CD14-positive monocyte (primary cell): ENCODE measurements at regions not wholly inside any gene's neighbourhood (a gene's known extent, or its start where the extent isn't known, plus 50 kb on each side); places are given as distances from the start of the nearest gene placed in this dataset.

Experiments used
- DNase-seq, 3 donors: peaks; one replicate each; pipeline ENCODE4 v3.0.0-alpha.2; 2011 to 2022
- H2AFZ ChIP-seq: 2 replicates; pipeline ENCODE4 v1.6.0; 2012; ENCODE audit warnings: mild to moderate bottlenecking, low read depth, low read length, inconsistent platforms; ENCODE audit not compliant: insufficient read depth, poor library complexity, severe bottlenecking
- H3K27ac ChIP-seq, 2 donors: 1 replicate in 1 of 2; 2 replicates in 1 of 2; pipeline ENCODE4 v1.5.1; 2012 to 2013; ENCODE audit warnings: low read length in 2 of 2, control low read depth in 1 of 2, inconsistent platforms in 1 of 2, low read depth in 1 of 2, mild to moderate bottlenecking in 1 of 2
- H3K27me3 ChIP-seq, 2 donors: one replicate each; pipeline versions ENCODE4 v1.6.0 to v1.6.1; 2011 to 2013; ENCODE audit warnings: low read length in 2 of 2; ENCODE audit not compliant: control insufficient read depth in 2 of 2, insufficient read depth in 2 of 2
- H3K36me3 ChIP-seq, 2 donors: replicated peaks in 1 of 2; 1 replicate in 1 of 2; 2 replicates in 1 of 2; pipeline versions ENCODE4 v1.5.1 to v1.6.1; 2012 to 2013; ENCODE audit warnings: low read length in 2 of 2, control low read depth in 1 of 2, inconsistent platforms in 1 of 2, mild to moderate bottlenecking in 1 of 2; ENCODE audit not compliant: insufficient read depth in 2 of 2, control insufficient read depth in 1 of 2
- H3K4me1 ChIP-seq, 2 donors: 1 replicate in 1 of 2; 2 replicates in 1 of 2; pipeline versions ENCODE4 v1.5.1 to v1.6.1; 2012 to 2013; ENCODE audit warnings: low read length in 2 of 2, control low read depth in 1 of 2, inconsistent platforms in 1 of 2, mild to moderate bottlenecking in 1 of 2, moderate library complexity in 1 of 2; ENCODE audit not compliant: insufficient read depth in 2 of 2, control insufficient read depth in 1 of 2
- H3K4me2 ChIP-seq: replicated peaks from 2 replicates; pipeline ENCODE3; 2012; ENCODE audit warnings: low read length, moderate library complexity, mild to moderate bottlenecking; ENCODE audit not compliant: poor library complexity, severe bottlenecking; ENCODE audit errors: extremely low read depth
- H3K4me3 ChIP-seq, 3 experiments: fragments of 200-600 bp in 1 of 3; sonication (generic) in 1 of 3; replicated peaks in 1 of 3; 1 replicate in 2 of 3; 2 replicates in 1 of 3; pipeline ENCODE4 v1.5.1; 2011 to 2013; ENCODE audit warnings: low read length in 3 of 3, mild to moderate bottlenecking in 3 of 3, control low read depth in 2 of 3, low read depth in 2 of 3, inconsistent platforms in 1 of 3, moderate library complexity in 1 of 3
- H3K79me2 ChIP-seq: 2 replicates; pipeline ENCODE4 v1.6.0; 2012; ENCODE audit warnings: mild to moderate bottlenecking, control low read depth, inconsistent platforms, low read length, moderate library complexity; ENCODE audit not compliant: insufficient read depth
- H3K9ac ChIP-seq: 2 replicates; pipeline ENCODE4 v1.6.0; 2017; ENCODE audit warnings: low read length, mild to moderate bottlenecking; ENCODE audit not compliant: insufficient read depth, poor library complexity, severe bottlenecking
- H3K9me3 ChIP-seq, 2 donors: replicated peaks in 1 of 2; 1 replicate in 1 of 2; 2 replicates in 1 of 2; pipeline versions ENCODE4 v1.5.1 to v1.6.1; 2012 to 2013; ENCODE audit warnings: low read length in 2 of 2, control low read depth in 1 of 2; ENCODE audit not compliant: control insufficient read depth in 1 of 2, insufficient read depth in 1 of 2
- H4K20me1 ChIP-seq: 2 replicates; pipeline ENCODE4 v1.6.0; 2012; ENCODE audit warnings: mild to moderate bottlenecking, low read length, control low read depth, moderate library complexity; ENCODE audit not compliant: insufficient read depth
- H3K27ac Mint-ChIP-seq, 7 donors: one replicate each; pipeline ENCODE4 v1.8.0; 2020; ENCODE audit warnings: mild to moderate bottlenecking in 7 of 7, mixed read lengths in 7 of 7, moderate library complexity in 6 of 7, inconsistent platforms in 2 of 7
- H3K27me3 Mint-ChIP-seq, 3 donors: one replicate each; pipeline ENCODE4 v1.8.0; 2021 to 2022; ENCODE audit warnings: low read depth in 3 of 3, mild to moderate bottlenecking in 3 of 3, mixed read lengths in 3 of 3, moderate library complexity in 3 of 3, inconsistent platforms in 1 of 3
- H3K36me3 Mint-ChIP-seq, 2 donors: one replicate each; pipeline ENCODE4 v1.8.0; 2020; ENCODE audit warnings: mixed read lengths in 2 of 2, inconsistent platforms in 1 of 2, mild to moderate bottlenecking in 1 of 2
- H3K4me1 Mint-ChIP-seq: one replicate; pipeline ENCODE4 v1.8.0; 2020; ENCODE audit warnings: mild to moderate bottlenecking, mixed read lengths
- H3K4me3 Mint-ChIP-seq, 2 donors: one replicate each; pipeline ENCODE4 v1.8.0; 2020; ENCODE audit warnings: mild to moderate bottlenecking in 2 of 2, mixed read lengths in 2 of 2, moderate library complexity in 1 of 2
- H3K9me3 Mint-ChIP-seq, 7 donors: one replicate each; pipeline ENCODE4 v1.8.0; 2020 to 2022; ENCODE audit warnings: mixed read lengths in 7 of 7, mild to moderate bottlenecking in 6 of 7, moderate library complexity in 6 of 7, inconsistent platforms in 2 of 7
- CTCF ChIP-seq: fragments of 200-600 bp; IDR thresholded peaks from one replicate; pipeline ENCODE4 v1.8.0; 2022; ENCODE audit warnings: antibody characterized with exemption, mild to moderate bottlenecking
- WGBS: methylation state at CpG from one replicate; pipeline ENCODE4 v1.1.5; 2013; ENCODE audit warnings: missing lambda C conversion rate; ENCODE audit not compliant: insufficient coverage; 5-methylcytosine and 5-hydroxymethylcytosine counted together
- intact Hi-C, 2 donors: fragments of 100-400 bp; cut with micrococcal nuclease; formaldehyde crosslinking; loops; one replicate each; pipeline versions ENCODE4 v1.15.0 to v1.15.1; 2023

- Histone ChIP-seq H3K9ac (no peak overlapping the region), H3K36me3 (no peaks in the 10 kb centered on the region), H3K4me2 (no peak overlapping the region), H3K27me3 (no peaks in the 10 kb centered on the region), H3K4me1 (no peaks in the 10 kb centered on the region), H3K27ac (no peak overlapping the region), H3K4me3 (no peak overlapping the region), H3K9me3 (no peaks in the 10 kb centered on the region), H2AFZ (no peak overlapping the region), H4K20me1 (no peaks in the 10 kb centered on the region), H3K79me2 (no peaks in the 10 kb centered on the region)
- Mint-ChIP-seq H3K36me3 (no peaks in the 10 kb centered on the region), H3K4me1 (no peaks in the 10 kb centered on the region), H3K4me3 (no peak overlapping the region), H3K27ac (peak overlapping the region in 2 of 7 donors; percentile 10 to 50), H3K9me3 (peaks cover 0 to 7% (median 4%) of the 10 kb centered on the region in 7 donors), H3K27me3 (peaks cover 0 to 1% (median 0%) of the 10 kb centered on the region in 3 donors)
- intact Hi-C loops: no loop called here
- no CpG with 5 or more reads among the region's 1 CpG for WGBS
- no peak for DNase-seq
- no peak for TF ChIP-seq CTCF
Measured at GRCh38 chr1:199774433-199775089, 252.9 kb upstream of the NR5A2 start.

GRCh38 chr1:199776768-199777497, 250.6 kb upstream of the NR5A2 start:
- H3K4me1 Mint-ChIP-seq: no peaks in the 10 kb centered on the region
- Histone ChIP-seq H3K4me3 (no peak overlapping the region), H3K9me3 (no peaks in the 10 kb centered on the region), H3K4me1 (no peaks in the 10 kb centered on the region), H3K27me3 (no peaks in the 10 kb centered on the region), H3K36me3 (no peaks in the 10 kb centered on the region), H3K4me2 (no peak overlapping the region), H2AFZ (no peak overlapping the region), H3K27ac (no peak overlapping the region), H4K20me1 (no peaks in the 10 kb centered on the region), H3K79me2 (no peaks in the 10 kb centered on the region), H3K9ac (no peak overlapping the region)
- peaks cover 0 to 7% (median 2%) of the 10 kb centered on the region in 7 donors for H3K9me3 Mint-ChIP-seq
- peaks cover 0 to 1% (median 0%) of the 10 kb centered on the region in 3 donors for H3K27me3 Mint-ChIP-seq
- H3K4me3 Mint-ChIP-seq: no peak overlapping the region
- intact Hi-C loops: no loop called here
- no peak for DNase-seq
- peak overlapping the region in 3 of 7 donors; percentile 40 to 57 (median 57) for H3K27ac Mint-ChIP-seq
- no peak for TF ChIP-seq CTCF
- WGBS: no CpG with 5 or more reads among the region's 1 CpG
- H3K36me3 Mint-ChIP-seq: no peaks in the 10 kb centered on the region
